ENCODE measurements at regions not wholly inside any gene's neighbourhood (a gene's known extent, or its start where the extent isn't known, plus 50 kb on each side); places are given as distances from the start of the nearest gene placed in this dataset.

- TF ChIP-seq, protein P1, sequence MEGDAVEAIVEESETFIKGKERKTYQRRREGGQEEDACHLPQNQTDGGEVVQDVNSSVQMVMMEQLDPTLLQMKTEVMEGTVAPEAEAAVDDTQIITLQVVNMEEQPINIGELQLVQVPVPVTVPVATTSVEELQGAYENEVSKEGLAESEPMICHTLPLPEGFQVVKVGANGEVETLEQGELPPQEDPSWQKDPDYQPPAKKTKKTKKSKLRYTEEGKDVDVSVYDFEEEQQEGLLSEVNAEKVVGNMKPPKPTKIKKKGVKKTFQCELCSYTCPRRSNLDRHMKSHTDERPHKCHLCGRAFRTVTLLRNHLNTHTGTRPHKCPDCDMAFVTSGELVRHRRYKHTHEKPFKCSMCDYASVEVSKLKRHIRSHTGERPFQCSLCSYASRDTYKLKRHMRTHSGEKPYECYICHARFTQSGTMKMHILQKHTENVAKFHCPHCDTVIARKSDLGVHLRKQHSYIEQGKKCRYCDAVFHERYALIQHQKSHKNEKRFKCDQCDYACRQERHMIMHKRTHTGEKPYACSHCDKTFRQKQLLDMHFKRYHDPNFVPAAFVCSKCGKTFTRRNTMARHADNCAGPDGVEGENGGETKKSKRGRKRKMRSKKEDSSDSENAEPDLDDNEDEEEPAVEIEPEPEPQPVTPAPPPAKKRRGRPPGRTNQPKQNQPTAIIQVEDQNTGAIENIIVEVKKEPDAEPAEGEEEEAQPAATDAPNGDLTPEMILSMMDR (IDR thresholded peaks at IDR 0.05; ENCODE audit: extremely low read depth in 1 of 2, insufficient read depth in 1 of 2, low read depth in 1 of 2, low read length in 2 of 2) = no peak
- TF ChIP-seq MAX (IDR thresholded peaks at IDR 0.05; ENCODE audit: insufficient read depth, insufficient read length) (no peak), POLR2AphosphoS5 (IDR thresholded peaks at IDR 0.05; ENCODE audit: insufficient read depth, low read depth, low read length) (no peak), POLR2A (IDR thresholded peaks at IDR 0.05; ENCODE audit: low read depth, low read length) (no peak), MYC (IDR thresholded peaks at IDR 0.05; ENCODE audit: low read depth, low read length) (no peak), EZH2 (IDR thresholded peaks at IDR 0.05; ENCODE audit: borderline replicate concordance, low read depth, low read length, severe bottlenecking) (no peak)
These were observed 123.5 kb upstream of the NDP start for GRCh38 chrX:44096666-44097065.
